Activated CD8-positive, alpha-beta T cell treated with anti-CD3 and anti-CD28 coated beads for 36 hours (primary cell): ENCODE measurements at regions not wholly inside any gene's neighbourhood (a gene's known extent, or its start where the extent isn't known, plus 50 kb on each side); places are given as distances from the start of the nearest gene placed in this dataset.

Source experiments
- ATAC-seq: fragments of 200-7000 bp; cut with Tn5 transposase; one replicate; pipeline ENCODE4 v1.10.0; 2021; ENCODE audit warnings: mild to moderate bottlenecking, moderate library complexity
- CTCF ChIA-PET: fragments of 350-600 bp; sonication (Branson Sonifier 250); formaldehyde crosslinking; loops from one replicate; lab custom pipeline; 2021; ENCODE audit warnings: antibody characterized with exemption; lab: Charles Lee
- POLR2A ChIA-PET: fragments of 350-600 bp; sonication (Branson Sonifier 250); formaldehyde crosslinking; loops from one replicate; lab custom pipeline; 2021; ENCODE audit warnings: antibody characterized with exemption; lab: Charles Lee
- DNase-seq: peaks from one replicate; pipeline ENCODE4 v3.0.0-alpha.2; 2020
- H3K27ac Mint-ChIP-seq: one replicate; pipeline ENCODE4 v1.8.0; 2021; ENCODE audit warnings: mild to moderate bottlenecking, mixed read lengths
- H3K27me3 Mint-ChIP-seq: one replicate; pipeline ENCODE4 v1.8.0; 2021; ENCODE audit warnings: mixed read lengths
- H3K36me3 Mint-ChIP-seq: one replicate; pipeline ENCODE4 v1.8.0; 2021; ENCODE audit warnings: low read depth, mixed read lengths
- H3K4me1 Mint-ChIP-seq: one replicate; pipeline ENCODE4 v1.8.0; 2021; ENCODE audit warnings: low read depth, mixed read lengths
- H3K4me3 Mint-ChIP-seq: one replicate; pipeline ENCODE4 v1.8.0; 2021; ENCODE audit warnings: mild to moderate bottlenecking, moderate library complexity, mixed read lengths
- H3K9me3 Mint-ChIP-seq: one replicate; pipeline ENCODE4 v1.8.0; 2021; ENCODE audit warnings: mixed read lengths
- CTCF ChIP-seq: fragments of 200-600 bp; IDR thresholded peaks from one replicate; pipeline ENCODE4 v1.8.0; 2022; ENCODE audit warnings: antibody characterized with exemption, mild to moderate bottlenecking
- intact Hi-C: fragments of 100-400 bp; cut with micrococcal nuclease; formaldehyde crosslinking; loops from one replicate; pipeline ENCODE4 v1.10.0; 2022

GRCh38 chr1:189597083-189597482, 880.6 kb downstream of the BRINP3 start:
- no peak for ATAC-seq
- Mint-ChIP-seq H3K27ac (no peak overlapping the region), H3K4me3 (no peak overlapping the region), H3K36me3 (no peaks in the 10 kb centered on the region), H3K9me3 (peaks cover 10% of the 10 kb centered on the region), H3K4me1 (no peaks in the 10 kb centered on the region), H3K27me3 (no peaks in the 10 kb centered on the region)
- ChIA-PET POLR2A (no interaction called here), CTCF (no interaction called here)
- intact Hi-C loops = no loop called here
- no peak for DNase-seq
- TF ChIP-seq CTCF = no peak

- DNase-seq (no peak), ATAC-seq (no peak)
- no peaks in the 10 kb centered on the region for H3K36me3 Mint-ChIP-seq
- ChIA-PET CTCF (no interaction called here), POLR2A (no interaction called here)
- intact Hi-C loops = no loop called here
- no peaks in the 10 kb centered on the region for H3K27me3 Mint-ChIP-seq
- peaks cover 3% of the 10 kb centered on the region for H3K9me3 Mint-ChIP-seq
- no peak overlapping the region for H3K27ac Mint-ChIP-seq
- H3K4me1 Mint-ChIP-seq = no peaks in the 10 kb centered on the region
- H3K4me3 Mint-ChIP-seq = no peak overlapping the region
- TF ChIP-seq CTCF = no peak
Observed at GRCh38 chr1:189605226-189605625, 872.4 kb downstream of the BRINP3 start.

- no peaks in the 10 kb centered on the region for H3K27me3 Mint-ChIP-seq
- no peak overlapping the region for H3K4me3 Mint-ChIP-seq
- ATAC-seq (no peak), DNase-seq (no peak)
- no peaks in the 10 kb centered on the region for H3K36me3 Mint-ChIP-seq
- peaks cover 3% of the 10 kb centered on the region for H3K9me3 Mint-ChIP-seq
- no peak overlapping the region for H3K27ac Mint-ChIP-seq
- TF ChIP-seq CTCF = no peak
- intact Hi-C loops = no loop called here
- POLR2A ChIA-PET = no interaction called here
- no peaks in the 10 kb centered on the region for H3K4me1 Mint-ChIP-seq
- CTCF ChIA-PET = no interaction called here
Observed at GRCh38 chr1:189606047-189606446, 871.6 kb downstream of the BRINP3 start.

GRCh38 chr1:189606795-189607476, 870.7 kb downstream of the BRINP3 start:
- no peak for TF ChIP-seq CTCF
- CTCF ChIA-PET = no interaction called here
- ATAC-seq (no peak), DNase-seq (no peak)
- intact Hi-C loops = no loop called here
- Mint-ChIP-seq H3K36me3 (no peaks in the 10 kb centered on the region), H3K4me1 (no peaks in the 10 kb centered on the region), H3K27ac (no peak overlapping the region), H3K9me3 (peaks cover 3% of the 10 kb centered on the region), H3K4me3 (no peak overlapping the region), H3K27me3 (no peaks in the 10 kb centered on the region)
- POLR2A ChIA-PET = no interaction called here

GRCh38 chr1:189607477-189608096, 870.1 kb downstream of the BRINP3 start:
- Mint-ChIP-seq H3K27ac (no peak overlapping the region), H3K4me1 (no peaks in the 10 kb centered on the region), H3K9me3 (peaks cover 3% of the 10 kb centered on the region), H3K4me3 (no peak overlapping the region), H3K36me3 (no peaks in the 10 kb centered on the region), H3K27me3 (no peaks in the 10 kb centered on the region)
- ChIA-PET POLR2A (no interaction called here), CTCF (no interaction called here)
- ATAC-seq = no peak
- intact Hi-C loops = no loop called here
- TF ChIP-seq CTCF = no peak
- no peak for DNase-seq
